H1 (cell line): ENCODE measurements at regions not wholly inside any gene's neighbourhood (a gene's known extent, or its start where the extent isn't known, plus 50 kb on each side); places are given as distances from the start of the nearest gene placed in this dataset.

Source experiments
- ATF2 ChIP-seq: IDR thresholded peaks from 2 replicates; pipeline ENCODE4 v1.6.1; 2012; ENCODE audit warnings: low read length, inconsistent platforms
- CHD1 ChIP-seq: IDR thresholded peaks from 2 replicates; pipeline ENCODE4 v1.6.1; 2012; ENCODE audit warnings: low read depth, low read length, improper control_type of control experiment
- CHD2 ChIP-seq: IDR thresholded peaks from 2 replicates; pipeline ENCODE4 v1.6.1; 2012; ENCODE audit warnings: low read length, improper control_type of control experiment
- EP300 ChIP-seq, 2 experiments: IDR thresholded peaks; 1 replicate in 1 of 2; 2 replicates in 1 of 2; pipeline ENCODE4 v1.6.1; 2011 to 2012; ENCODE audit warnings: low read depth in 2 of 2, low read length in 2 of 2, mild to moderate bottlenecking in 2 of 2, borderline replicate concordance in 1 of 2, inconsistent platforms in 1 of 2, moderate library complexity in 1 of 2
- MAFK ChIP-seq: IDR thresholded peaks from 2 replicates; pipeline ENCODE4 v1.6.1; 2012; ENCODE audit warnings: low read depth, mild to moderate bottlenecking, improper control_type of control experiment, low read length
- POLR2A ChIP-seq, 2 experiments: IDR thresholded peaks; 1 replicate in 1 of 2; 2 replicates in 1 of 2; pipeline ENCODE4 v1.6.1; 2011; ENCODE audit warnings: low read depth in 2 of 2, low read length in 2 of 2, mild to moderate bottlenecking in 2 of 2; ENCODE audit errors: control extremely low read depth in 1 of 2
- POLR2AphosphoS5 ChIP-seq: IDR thresholded peaks from 2 replicates; pipeline ENCODE4 v1.6.1; 2011; ENCODE audit warnings: low read depth, low read length
- TAF1 ChIP-seq: IDR thresholded peaks from 2 replicates; pipeline ENCODE4 v1.6.1; 2011; ENCODE audit warnings: mild to moderate bottlenecking, low read depth, low read length
- ZNF274 ChIP-seq: IDR thresholded peaks from 2 replicates; pipeline ENCODE4 v1.7.0; 2012; ENCODE audit warnings: low read length, borderline replicate concordance; ENCODE audit errors: extremely low read depth
- TF ChIP-seq, protein P1 (sequence below): IDR thresholded peaks from 2 replicates; pipeline ENCODE4 v1.6.1; 2011; ENCODE audit warnings: low read depth, mild to moderate bottlenecking, low read length; ENCODE audit not compliant: insufficient read depth

DNA sequence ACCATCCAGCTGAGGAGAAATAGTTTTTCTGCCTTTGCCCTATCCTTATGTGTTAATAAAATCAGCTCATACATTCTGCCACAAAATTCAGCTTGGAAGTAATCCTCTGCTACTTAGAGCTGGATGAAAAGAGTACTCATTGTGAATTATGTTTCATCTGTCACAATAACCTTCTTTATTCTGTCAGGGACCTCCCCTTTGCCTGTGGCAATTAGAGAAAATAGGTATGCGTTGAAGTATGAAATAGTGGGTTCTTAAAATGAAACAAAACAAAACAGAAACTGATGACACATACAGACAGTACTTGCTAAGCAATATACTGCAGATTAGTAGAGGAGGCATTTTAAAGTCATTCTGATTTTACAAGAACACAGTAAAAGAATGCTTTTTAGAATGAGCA lies 578.5 kb downstream of the USP25 start:
- TF ChIP-seq POLR2AphosphoS5 (no peak), EP300 (IDR thresholded peaks at IDR 0.05; ENCODE audit: borderline replicate concordance in 1 of 2, low read depth in 2 of 2, low read length in 2 of 2) (no peak), MAFK (no peak), ATF2 (no peak), POLR2A (IDR thresholded peaks at IDR 0.05; ENCODE audit: control extremely low read depth in 1 of 2, low read depth in 2 of 2, low read length in 2 of 2) (no peak), TAF1 (no peak), CHD2 (no peak), ZNF274 (no peak), CHD1 (no peak)
- TF ChIP-seq, protein P1, sequence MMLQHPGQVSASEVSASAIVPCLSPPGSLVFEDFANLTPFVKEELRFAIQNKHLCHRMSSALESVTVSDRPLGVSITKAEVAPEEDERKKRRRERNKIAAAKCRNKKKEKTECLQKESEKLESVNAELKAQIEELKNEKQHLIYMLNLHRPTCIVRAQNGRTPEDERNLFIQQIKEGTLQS, result no peak
